ENCODE measurements at regions not wholly inside any gene's neighbourhood (a gene's known extent, or its start where the extent isn't known, plus 50 kb on each side); places are given as distances from the start of the nearest gene placed in this dataset.

DNA sequence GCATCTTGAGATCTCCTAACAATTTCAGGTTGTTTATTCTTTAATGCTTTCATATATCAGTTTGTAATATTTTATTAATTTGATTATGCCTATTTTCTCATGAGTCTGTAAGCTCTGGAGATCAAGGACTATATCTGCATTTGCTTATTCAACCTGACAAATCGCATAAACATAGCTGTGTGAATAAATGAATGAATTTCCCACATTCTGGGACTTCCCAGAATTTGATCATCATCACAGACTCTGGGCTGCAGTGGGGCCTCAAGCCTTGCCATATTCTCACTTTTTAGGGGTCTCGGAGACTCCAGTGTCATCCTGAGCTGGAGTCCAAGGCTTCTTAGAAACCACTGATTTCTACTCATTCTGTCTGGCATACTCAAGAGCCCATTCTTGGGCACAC is 180.5 kb downstream of the DAD1 start:
- CTCF ChIA-PET: no interaction called here
- RAD21 ChIA-PET (ENCODE audit: low non-redundant PET in 1 of 2, low total read pairs in 2 of 2, uncharacterized antibody in 2 of 2, unreplicated experiment in 2 of 2): no interaction called here
- ATAC-seq: no peak
- Histone ChIP-seq H3K36me3 (ENCODE audit: control insufficient read depth in 1 of 2, insufficient read depth in 2 of 2, low read length in 2 of 2) (no peaks in the 10 kb centered on the region), H3K4me3 (replicated peaks in 1 of 2; ENCODE audit: low read depth in 1 of 2, low read length in 2 of 2) (no peak overlapping the region), H3K9me3 (ENCODE audit: control insufficient read depth in 1 of 2, insufficient read depth in 1 of 2, low read depth in 1 of 2, low read length in 2 of 2) (no peaks in the 10 kb centered on the region), H3K9ac (ENCODE audit: low read length) (no peak overlapping the region), H3K27ac (ENCODE audit: low read depth, low read length) (no peak overlapping the region), H3K4me2 (ENCODE audit: low read length) (no peak overlapping the region), H3K9me2 (ENCODE audit: insufficient read depth) (no peaks in the 10 kb centered on the region), H3K4me1 (ENCODE audit: control insufficient read depth in 1 of 2, insufficient read depth in 2 of 2, low read length in 2 of 2) (no peaks in the 10 kb centered on the region), H2AFZ (ENCODE audit: low read depth, low read length, poor library complexity, severe bottlenecking) (no peak overlapping the region), H3K79me2 (ENCODE audit: insufficient read depth, low read length) (no peaks in the 10 kb centered on the region), H4K20me1 (ENCODE audit: insufficient read depth) (no peaks in the 10 kb centered on the region), H3K27me3 (ENCODE audit: insufficient read depth, low read length) (peaks cover 88% of the 10 kb centered on the region)
- intact Hi-C loops (cut with micrococcal nuclease): no loop called here
- BruUV-seq (replicated peaks): no TSS peak
- POLR2A ChIA-PET: no interaction called here
- TF ChIP-seq, protein P1, sequence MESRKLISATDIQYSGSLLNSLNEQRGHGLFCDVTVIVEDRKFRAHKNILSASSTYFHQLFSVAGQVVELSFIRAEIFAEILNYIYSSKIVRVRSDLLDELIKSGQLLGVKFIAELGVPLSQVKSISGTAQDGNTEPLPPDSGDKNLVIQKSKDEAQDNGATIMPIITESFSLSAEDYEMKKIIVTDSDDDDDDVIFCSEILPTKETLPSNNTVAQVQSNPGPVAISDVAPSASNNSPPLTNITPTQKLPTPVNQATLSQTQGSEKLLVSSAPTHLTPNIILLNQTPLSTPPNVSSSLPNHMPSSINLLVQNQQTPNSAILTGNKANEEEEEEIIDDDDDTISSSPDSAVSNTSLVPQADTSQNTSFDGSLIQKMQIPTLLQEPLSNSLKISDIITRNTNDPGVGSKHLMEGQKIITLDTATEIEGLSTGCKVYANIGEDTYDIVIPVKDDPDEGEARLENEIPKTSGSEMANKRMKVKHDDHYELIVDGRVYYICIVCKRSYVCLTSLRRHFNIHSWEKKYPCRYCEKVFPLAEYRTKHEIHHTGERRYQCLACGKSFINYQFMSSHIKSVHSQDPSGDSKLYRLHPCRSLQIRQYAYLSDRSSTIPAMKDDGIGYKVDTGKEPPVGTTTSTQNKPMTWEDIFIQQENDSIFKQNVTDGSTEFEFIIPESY (IDR thresholded peaks at IDR 0.05; ENCODE audit: extremely low read depth, insufficient replicate concordance, low read length): no peak
- TF ChIP-seq YY1 (IDR thresholded peaks at IDR 0.05; ENCODE audit: extremely low read depth, insufficient replicate concordance, low read depth, low read length): no peak
- DNase-seq (ENCODE audit: low read depth, low spot score): no peak

DNA sequence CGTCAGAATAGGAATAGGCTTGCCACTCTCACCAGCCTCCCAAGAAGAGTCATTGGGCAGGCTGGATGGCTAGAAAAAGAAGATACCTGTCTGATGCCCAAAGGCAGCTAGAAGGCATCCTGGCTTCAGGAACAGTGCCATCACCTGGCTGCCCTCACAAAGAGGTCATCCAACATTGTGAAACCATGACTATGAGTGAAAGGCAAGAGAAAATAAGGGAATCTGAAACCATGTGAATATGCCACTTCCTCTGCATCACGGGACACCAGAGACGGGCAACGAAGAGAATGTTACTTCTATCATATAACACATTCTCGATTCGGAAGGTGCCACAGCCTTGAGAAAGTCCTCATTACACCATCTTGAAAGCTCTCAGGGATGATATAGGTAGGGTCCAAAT is 182.0 kb downstream of the DAD1 start:
- Histone ChIP-seq H3K79me2 (ENCODE audit: insufficient read depth, low read length) (no peaks in the 10 kb centered on the region), H3K4me2 (ENCODE audit: low read length) (no peak overlapping the region), H3K27me3 (ENCODE audit: insufficient read depth, low read length) (peaks cover 86% of the 10 kb centered on the region), H3K9ac (ENCODE audit: low read length) (no peak overlapping the region), H2AFZ (ENCODE audit: low read depth, low read length, poor library complexity, severe bottlenecking) (no peak overlapping the region), H3K9me2 (ENCODE audit: insufficient read depth) (no peaks in the 10 kb centered on the region), H3K9me3 (ENCODE audit: control insufficient read depth in 1 of 2, insufficient read depth in 1 of 2, low read depth in 1 of 2, low read length in 2 of 2) (no peaks in the 10 kb centered on the region), H3K4me1 (ENCODE audit: control insufficient read depth in 1 of 2, insufficient read depth in 2 of 2, low read length in 2 of 2) (no peaks in the 10 kb centered on the region), H3K36me3 (ENCODE audit: control insufficient read depth in 1 of 2, insufficient read depth in 2 of 2, low read length in 2 of 2) (no peaks in the 10 kb centered on the region), H4K20me1 (ENCODE audit: insufficient read depth) (no peaks in the 10 kb centered on the region), H3K27ac (ENCODE audit: low read depth, low read length) (no peak overlapping the region), H3K4me3 (replicated peaks in 1 of 2; ENCODE audit: low read depth in 1 of 2, low read length in 2 of 2) (no peak overlapping the region)
- DNase-seq (ENCODE audit: low read depth, low spot score): no peak
- POLR2A ChIA-PET: no interaction called here
- CTCF ChIA-PET: no interaction called here
- no TSS peak for BruUV-seq (replicated peaks)
- no peak for TF ChIP-seq SRF (IDR thresholded peaks at IDR 0.05; ENCODE audit: low read depth)
- TF ChIP-seq SP1 (IDR thresholded peaks at IDR 0.05; ENCODE audit: low read depth): no peak
- TF ChIP-seq SIN3A (IDR thresholded peaks at IDR 0.05; ENCODE audit: low read depth): no peak
- no peak for TF ChIP-seq TCF7L2 (IDR thresholded peaks at IDR 0.05; ENCODE audit: borderline replicate concordance, extremely low read depth, insufficient read depth, insufficient read length)
- no peak for TF ChIP-seq ELF1 (IDR thresholded peaks at IDR 0.05; ENCODE audit: borderline replicate concordance, low read depth)
- TF ChIP-seq EZH2phosphoT487 (IDR thresholded peaks at IDR 0.05; ENCODE audit: borderline replicate concordance): no peak
- no peak for TF ChIP-seq YY1 (IDR thresholded peaks at IDR 0.05; ENCODE audit: extremely low read depth, insufficient replicate concordance, low read depth, low read length)
- no peak for TF ChIP-seq POLR2AphosphoS5 (IDR thresholded peaks at IDR 0.05; ENCODE audit: low read depth, low read length)
- TF ChIP-seq, protein P2, sequence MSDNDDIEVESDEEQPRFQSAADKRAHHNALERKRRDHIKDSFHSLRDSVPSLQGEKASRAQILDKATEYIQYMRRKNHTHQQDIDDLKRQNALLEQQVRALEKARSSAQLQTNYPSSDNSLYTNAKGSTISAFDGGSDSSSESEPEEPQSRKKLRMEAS (IDR thresholded peaks at IDR 0.05): no peak
- TF ChIP-seq, protein P3, sequence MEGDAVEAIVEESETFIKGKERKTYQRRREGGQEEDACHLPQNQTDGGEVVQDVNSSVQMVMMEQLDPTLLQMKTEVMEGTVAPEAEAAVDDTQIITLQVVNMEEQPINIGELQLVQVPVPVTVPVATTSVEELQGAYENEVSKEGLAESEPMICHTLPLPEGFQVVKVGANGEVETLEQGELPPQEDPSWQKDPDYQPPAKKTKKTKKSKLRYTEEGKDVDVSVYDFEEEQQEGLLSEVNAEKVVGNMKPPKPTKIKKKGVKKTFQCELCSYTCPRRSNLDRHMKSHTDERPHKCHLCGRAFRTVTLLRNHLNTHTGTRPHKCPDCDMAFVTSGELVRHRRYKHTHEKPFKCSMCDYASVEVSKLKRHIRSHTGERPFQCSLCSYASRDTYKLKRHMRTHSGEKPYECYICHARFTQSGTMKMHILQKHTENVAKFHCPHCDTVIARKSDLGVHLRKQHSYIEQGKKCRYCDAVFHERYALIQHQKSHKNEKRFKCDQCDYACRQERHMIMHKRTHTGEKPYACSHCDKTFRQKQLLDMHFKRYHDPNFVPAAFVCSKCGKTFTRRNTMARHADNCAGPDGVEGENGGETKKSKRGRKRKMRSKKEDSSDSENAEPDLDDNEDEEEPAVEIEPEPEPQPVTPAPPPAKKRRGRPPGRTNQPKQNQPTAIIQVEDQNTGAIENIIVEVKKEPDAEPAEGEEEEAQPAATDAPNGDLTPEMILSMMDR (IDR thresholded peaks at IDR 0.05 in 2 of 3, conservative IDR thresholded peaks at IDR 0.05 in 1 of 3; ENCODE audit: borderline replicate concordance in 1 of 3, insufficient read depth in 1 of 3, low read depth in 2 of 3, low read length in 2 of 3): no peak
- no peak for TF ChIP-seq JUND (IDR thresholded peaks at IDR 0.05)
- TF ChIP-seq ZFX (IDR thresholded peaks at IDR 0.05): no peak
- no peak for TF ChIP-seq ZNF274 (IDR thresholded peaks at IDR 0.05; ENCODE audit: low read depth, low read length)
- ATAC-seq: no peak
- intact Hi-C loops (cut with micrococcal nuclease): no loop called here
- RAD21 ChIA-PET (ENCODE audit: low non-redundant PET in 1 of 2, low total read pairs in 2 of 2, uncharacterized antibody in 2 of 2, unreplicated experiment in 2 of 2): no interaction called here
